ENCODE measurements at regions not wholly inside any gene's neighbourhood (a gene's known extent, or its start where the extent isn't known, plus 50 kb on each side); places are given as distances from the start of the nearest gene placed in this dataset.
"Not testable (repeated sequence)": the region's sequence is repeated elsewhere in the genome, so short reads cannot be mapped to it uniquely, and the experiment has no call there.

DNA sequence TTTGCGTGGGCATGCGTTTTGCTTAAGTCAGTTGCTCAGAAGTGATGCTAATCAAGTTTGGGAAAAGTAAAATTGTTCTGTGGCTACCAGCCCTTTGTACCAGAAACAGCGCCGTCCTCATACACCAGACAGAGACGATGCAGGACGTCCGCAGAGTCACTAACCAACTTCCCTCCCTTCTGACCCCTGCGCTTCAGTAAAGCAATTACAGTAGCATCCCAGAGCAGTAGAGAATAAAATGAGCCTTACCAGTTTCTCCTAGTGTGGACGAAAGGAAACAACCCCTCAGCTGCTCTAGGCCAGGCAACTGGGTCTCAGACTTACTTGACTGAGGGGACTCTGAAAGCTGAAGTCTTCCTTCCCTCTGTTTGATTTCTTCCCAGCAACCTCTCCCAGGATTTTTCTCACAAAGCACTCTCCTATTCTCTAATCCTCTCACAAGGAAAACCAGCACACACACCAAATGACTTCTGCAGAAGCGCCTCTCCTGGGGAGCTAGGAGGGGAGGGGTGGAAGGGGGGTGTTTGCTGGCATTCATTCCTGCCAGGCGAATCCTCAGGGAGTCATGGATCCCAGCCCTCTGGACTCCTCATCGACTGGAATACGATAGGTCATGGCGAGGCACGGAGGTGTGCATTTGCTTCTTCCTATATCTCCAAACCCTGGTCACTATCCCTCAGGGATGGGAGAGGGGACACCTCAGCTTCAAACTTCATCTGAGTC, 56.0 kb upstream of the MID1 start:
- TF ChIP-seq, protein P1, sequence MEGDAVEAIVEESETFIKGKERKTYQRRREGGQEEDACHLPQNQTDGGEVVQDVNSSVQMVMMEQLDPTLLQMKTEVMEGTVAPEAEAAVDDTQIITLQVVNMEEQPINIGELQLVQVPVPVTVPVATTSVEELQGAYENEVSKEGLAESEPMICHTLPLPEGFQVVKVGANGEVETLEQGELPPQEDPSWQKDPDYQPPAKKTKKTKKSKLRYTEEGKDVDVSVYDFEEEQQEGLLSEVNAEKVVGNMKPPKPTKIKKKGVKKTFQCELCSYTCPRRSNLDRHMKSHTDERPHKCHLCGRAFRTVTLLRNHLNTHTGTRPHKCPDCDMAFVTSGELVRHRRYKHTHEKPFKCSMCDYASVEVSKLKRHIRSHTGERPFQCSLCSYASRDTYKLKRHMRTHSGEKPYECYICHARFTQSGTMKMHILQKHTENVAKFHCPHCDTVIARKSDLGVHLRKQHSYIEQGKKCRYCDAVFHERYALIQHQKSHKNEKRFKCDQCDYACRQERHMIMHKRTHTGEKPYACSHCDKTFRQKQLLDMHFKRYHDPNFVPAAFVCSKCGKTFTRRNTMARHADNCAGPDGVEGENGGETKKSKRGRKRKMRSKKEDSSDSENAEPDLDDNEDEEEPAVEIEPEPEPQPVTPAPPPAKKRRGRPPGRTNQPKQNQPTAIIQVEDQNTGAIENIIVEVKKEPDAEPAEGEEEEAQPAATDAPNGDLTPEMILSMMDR (IDR thresholded peaks at IDR 0.05) = no peak
- DNase-seq (ENCODE audit: low spot score) = no peak
- no peak for ATAC-seq (ENCODE audit: low FRiP score)

DNA sequence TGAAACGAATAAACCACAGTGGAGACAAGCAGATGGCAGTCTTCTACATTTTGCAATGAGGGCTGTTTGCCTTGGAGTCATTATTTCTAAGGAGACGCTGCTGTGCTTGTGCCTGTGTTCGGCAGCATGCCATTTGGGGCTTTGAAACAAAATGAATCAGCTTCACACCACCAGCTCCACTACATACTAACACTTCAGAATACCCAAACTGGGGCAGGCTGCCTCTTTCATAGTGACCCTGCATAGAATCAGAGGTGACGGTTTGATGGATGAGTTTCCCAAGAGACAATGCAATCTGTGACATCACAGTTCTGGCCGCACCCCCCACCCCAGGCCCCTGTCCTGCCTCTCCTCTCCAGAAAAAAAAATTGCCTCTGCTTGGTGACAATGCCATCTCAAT, 57.1 kb upstream of the MID1 start:
- ATAC-seq (ENCODE audit: low FRiP score) = no peak
- DNase-seq (ENCODE audit: low spot score) = no peak
- TF ChIP-seq, protein P1 (IDR thresholded peaks at IDR 0.05) = no peak

DNA sequence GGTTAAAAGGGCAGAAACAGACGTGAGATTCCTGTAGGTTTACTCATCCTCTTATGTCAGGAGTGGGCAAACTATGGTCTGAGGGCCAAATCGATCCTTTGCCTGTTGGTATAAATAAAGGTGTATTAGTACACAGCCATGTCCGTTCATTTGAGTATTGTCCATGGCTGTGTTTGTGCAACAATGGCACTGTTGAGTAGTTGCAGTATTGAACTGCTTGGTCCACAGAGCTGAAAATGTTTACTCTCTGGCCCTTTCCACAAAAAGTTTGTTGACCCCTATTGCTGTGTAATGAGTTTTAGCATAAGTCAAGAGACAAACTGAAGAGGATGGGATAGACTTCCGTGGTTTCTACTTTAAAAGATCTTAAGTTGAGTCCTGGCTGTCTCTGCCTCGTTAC, 59.0 kb upstream of the MID1 start:
- ATAC-seq (ENCODE audit: low FRiP score) = no peak
- no peak for DNase-seq (ENCODE audit: low spot score)
- TF ChIP-seq, protein P1 (IDR thresholded peaks at IDR 0.05) = no peak

DNA sequence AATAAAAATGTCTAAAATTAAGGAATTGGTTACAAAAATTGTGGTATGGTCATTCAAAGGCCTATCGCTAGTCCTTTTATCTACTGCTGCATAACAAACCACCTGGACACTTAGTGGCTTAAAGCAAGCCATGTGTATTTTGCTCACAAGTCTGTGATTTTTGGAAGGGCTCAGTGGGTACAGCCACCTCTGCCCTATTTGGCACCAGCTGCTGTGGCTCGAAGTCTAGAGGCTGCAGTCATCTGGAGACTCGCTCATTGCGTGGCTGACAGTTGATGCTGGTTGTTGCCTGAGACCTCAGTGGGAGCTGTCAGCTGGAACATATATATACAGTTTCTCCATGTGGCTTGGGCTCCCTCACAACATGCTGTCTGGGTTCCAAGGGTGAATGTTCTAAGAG, 60.8 kb upstream of the MID1 start:
- TF ChIP-seq, protein P1 (IDR thresholded peaks at IDR 0.05) = no peak
- ATAC-seq (ENCODE audit: low FRiP score) (no peak), DNase-seq (ENCODE audit: low spot score) (no peak)

DNA sequence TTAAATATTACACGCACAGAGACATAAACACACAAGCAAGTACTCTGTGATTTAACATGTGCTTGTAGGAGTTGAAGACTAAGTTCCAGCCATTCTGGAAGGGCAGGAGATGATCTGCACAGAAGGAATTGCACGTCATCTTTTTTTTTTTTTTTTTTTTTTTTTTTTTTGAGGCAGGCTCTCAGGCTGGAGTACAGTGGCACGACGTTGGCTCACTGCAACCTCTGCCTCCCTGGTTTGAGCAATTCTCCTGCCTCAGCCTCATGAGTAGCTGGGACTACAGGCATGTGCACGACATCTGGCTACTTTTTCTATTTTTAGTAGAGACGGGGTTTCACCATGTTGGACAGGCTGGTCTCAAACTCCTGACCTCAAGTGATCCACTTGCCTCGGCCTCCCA, 63.2 kb upstream of the MID1 start:
- not testable (repeated sequence) for DNase-seq (ENCODE audit: low spot score); ATAC-seq (ENCODE audit: low FRiP score)

DNA sequence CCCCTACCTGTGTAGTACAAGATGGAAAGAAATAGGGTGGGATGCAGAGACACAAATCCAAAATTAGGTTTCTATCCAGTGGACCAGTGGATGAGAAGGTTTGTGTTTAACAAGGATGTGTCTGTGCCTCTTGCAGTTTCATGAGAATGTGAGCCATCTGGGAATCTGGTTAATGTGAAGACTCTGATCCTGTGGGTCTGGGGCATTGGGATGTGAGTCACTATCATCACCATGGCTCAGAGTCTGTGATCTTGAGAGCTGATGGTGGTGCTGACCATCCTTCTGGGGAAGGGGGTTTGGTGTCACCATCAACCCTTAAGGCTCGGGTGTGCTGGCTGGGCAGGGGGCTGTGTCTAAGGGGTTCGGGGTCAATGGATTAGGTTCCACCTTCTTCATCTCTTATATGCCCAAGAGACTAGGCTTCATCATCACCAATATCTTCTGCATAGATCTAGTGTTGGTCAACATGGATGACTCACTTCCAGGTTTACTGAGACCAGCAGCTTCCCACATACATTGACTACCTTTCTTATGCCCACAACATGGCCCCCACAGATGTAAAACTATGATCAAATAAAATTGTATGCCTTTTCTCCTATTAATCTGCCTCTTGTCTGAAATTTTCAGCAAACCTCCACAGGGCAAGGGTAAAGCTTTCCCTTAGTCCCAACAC, 65.7 kb upstream of the MID1 start:
- TF ChIP-seq, protein P1 (IDR thresholded peaks at IDR 0.05) = no peak
- no peak for DNase-seq (ENCODE audit: low spot score)
- no peak for ATAC-seq (ENCODE audit: low FRiP score)

DNA sequence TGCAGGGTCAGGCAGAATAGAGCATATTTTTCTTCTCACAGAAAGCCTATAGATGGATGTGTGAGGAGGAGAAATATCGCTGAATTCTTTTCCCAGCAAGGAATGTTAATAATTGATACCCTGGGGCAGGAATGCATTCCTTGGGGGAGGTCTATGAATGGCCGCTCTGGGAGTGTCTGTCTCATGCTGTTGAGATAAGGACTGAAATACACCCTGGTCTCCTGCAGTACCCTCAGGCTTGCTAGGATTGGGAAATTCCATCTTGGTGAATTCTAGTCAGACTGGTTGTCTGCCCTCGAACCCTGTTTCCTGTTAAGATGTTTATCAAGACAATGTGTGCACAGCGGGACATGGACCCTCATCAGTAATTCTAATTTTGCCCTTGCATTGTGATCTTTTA, 71.4 kb upstream of the MID1 start:
- ATAC-seq (ENCODE audit: low FRiP score); DNase-seq (ENCODE audit: low spot score): not testable (repeated sequence)

DNA sequence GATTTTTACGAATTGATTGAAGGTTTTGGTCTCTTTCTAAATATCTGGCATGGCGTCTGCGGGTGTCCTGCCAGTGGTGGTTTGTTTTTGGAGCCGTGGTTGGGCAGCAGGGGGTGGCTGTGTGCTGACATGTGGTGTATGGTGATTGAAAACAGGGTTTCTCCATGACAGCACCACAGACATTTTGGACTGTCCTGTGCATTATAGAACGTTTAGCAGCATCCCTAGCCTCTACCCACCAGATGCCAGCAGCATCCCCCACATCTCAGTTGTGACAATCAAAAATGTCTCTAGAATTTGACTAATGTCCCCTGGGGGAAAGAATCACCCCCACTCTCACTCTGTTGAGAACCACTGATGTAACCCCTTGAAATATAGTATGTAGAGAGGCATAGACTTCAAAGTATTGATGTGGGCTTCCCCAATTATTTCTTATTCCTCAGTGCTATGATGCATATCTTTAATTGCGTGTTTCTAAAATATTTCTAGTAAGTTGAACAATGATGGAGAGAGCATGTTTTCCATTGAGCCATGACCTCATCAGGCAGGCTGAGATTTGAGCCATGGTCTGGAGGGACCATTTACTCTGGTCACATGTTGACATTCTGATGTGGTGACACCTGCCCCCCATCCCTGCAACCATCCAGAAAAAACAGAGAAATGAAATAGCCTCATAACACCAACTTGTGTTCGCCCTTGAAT, 77.4 kb upstream of the MID1 start:
- TF ChIP-seq, protein P1 (IDR thresholded peaks at IDR 0.05) = no peak
- ATAC-seq (ENCODE audit: low FRiP score) (no peak), DNase-seq (ENCODE audit: low spot score) (no peak)

Measured in omental fat pad (tissue), 3 donors.